NCI-H2227 (cell line): ENCODE measurements at regions not wholly inside any gene's neighbourhood (a gene's known extent, or its start where the extent isn't known, plus 50 kb on each side); places are given as distances from the start of the nearest gene placed in this dataset.
"Not testable (repeated sequence)": the region's sequence is repeated elsewhere in the genome, so short reads cannot be mapped to it uniquely, and the experiment has no call there.

Source experiments
- DNase-seq: peaks from one replicate; lab custom pipeline; 2025; ENCODE audit not compliant: unreplicated experiment; lab: John Stamatoyannopoulos, UW

DNA sequence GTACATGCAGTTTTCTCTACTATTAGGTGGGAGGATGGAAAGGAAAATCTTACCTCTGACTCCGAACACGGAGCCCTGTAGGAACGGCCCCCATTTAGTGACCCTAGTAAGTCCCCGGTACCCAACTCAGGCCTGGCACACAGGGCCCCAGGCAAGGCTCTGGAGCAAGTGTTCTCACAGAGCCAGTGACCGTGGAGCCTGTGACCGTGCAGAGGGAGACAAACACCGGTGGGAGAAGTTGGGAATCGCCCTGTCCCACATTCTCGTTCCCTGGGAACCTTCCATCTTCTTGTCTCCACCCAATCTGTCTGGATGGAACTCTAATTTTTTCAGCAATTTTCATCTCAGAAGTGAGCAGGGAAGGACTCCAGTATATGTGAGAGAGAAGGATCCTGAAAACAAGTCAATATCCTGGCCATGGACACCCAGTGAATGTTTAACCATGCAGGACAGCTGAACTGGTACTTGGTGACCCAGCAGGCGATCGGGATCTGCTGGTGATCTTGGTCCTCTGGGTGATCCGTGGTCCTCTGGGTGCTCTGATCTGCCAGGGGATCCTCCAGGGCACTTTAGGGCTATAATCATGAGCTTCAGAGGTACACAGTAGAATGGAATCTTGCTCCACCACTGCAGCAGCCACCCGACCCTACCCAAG, 348.6 kb upstream of the ID2 start:
- no peak for DNase-seq

- not testable (repeated sequence) for DNase-seq
Measured at GRCh38 chr2:8333832-8334187, 348.0 kb upstream of the ID2 start.

- DNase-seq: no peak
Measured at GRCh38 chr2:8334866-8335325, 347.0 kb upstream of the ID2 start.

DNA sequence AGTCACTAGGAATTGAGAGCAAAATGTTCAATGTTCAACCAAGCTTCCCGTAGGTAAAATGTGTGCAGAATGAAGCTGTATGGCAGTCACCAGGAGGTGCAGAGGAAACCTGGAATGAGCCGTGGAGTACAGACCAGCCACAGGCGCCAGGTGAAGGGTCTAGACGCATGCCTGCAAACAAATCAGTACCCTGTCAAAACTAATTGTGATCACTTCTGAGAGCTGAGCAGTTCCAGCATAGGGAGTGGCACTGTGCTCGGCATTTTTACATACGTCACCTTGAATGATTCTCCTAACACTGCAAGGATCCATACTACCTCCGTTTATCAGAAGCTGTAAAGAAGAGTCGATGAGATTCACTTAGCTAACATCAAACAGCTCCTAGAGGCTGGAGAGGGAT, 346.1 kb upstream of the ID2 start:
- DNase-seq: no peak

DNA sequence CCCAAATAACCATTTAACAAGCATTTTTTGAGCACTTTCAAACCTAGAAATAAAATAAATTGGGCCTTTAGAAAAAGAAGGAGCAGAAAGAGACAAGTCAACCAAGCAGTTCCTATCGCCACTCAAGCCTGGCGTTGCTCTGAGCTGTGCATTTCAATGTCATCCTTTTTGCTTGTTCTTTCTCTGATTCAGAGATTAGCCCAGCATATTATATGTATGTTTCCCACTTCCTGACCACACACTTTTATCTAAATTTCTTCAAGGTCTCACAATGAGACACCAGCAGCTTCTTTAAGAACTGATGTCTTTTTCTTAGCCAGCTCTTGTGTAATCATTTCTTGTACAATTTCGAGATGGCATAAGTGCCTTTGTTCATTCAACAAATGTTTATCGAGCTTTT, 344.5 kb upstream of the ID2 start:
- no peak for DNase-seq

DNA sequence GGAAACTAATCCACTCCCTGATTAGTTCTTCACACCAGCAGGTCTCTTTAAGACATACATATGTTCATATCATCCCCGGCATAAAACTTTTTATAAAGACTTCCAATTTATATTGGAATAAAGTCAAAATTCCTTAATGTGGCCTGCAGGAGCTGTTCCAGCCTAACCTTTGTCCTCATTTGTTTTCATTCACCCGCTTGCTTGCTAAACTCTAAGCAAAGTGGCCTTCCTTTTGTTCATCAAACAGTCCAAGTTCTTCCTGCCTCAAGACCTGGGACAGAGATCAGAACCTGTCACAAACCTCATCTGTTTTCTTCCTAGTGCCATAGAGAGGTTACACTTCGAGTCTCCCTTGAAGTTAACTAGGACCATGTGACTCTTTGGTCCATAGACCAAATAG, 339.4 kb upstream of the ID2 start:
- no peak for DNase-seq

DNA sequence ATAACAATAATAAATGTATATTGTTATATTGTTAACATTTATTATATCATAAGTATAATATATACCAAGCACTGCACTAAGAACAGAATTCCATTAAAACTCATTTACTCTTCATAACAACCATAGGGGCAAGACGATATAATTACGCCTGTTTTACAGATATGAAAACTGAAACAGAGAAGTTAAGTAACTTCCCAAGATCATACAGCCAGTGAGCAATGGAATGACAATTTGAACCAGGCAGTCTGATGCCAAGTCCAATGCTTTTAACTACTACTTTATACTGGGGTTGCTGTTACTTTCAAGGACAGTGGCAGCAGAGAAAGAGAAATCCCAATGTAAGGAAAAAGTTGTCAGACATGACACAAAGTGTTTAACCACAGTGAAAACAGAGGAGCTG, 338.8 kb upstream of the ID2 start:
- DNase-seq: no peak

DNA sequence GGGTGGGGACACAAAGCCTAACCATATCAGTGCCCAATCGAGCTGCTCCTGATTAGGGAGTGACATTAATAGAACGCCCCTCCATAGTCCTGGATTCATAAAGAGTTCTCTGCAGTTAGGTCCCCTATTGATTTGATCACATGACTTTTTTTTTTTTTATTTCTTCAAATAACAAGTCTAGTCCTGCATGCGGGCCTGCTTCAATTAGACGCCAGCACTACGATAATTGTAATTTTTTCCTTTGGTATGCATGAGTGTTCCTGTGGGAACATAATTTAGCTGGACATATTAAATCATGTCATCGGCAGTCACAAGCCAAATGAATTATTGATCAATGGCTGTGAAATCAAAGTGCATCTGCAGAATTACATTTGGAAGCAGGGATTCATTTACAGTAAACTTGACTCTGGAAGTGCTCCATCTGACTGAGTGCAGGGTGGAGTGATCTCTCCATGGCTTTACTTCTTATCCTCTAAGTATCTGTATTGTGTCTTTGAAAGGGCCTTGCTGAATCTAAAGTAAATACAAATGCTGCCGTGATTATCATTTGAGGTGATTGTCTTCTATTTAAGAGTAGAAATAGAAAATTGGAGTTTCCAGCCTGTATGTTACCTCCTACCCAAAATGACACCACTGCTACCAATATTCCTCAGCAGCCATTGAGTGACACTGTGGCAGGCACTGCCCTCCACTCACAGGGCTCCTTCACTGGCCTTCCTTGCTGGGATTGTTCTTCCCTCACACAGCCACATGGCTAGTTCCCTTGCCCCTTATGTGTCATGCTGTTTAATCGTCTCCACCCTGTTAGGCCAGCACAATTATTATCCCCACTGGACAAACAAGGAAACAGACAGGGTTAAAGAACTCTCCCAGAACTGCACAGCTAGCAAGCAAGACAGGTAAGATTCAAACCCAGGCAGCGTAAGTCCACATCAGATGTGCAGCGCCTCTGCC, 337.4 kb upstream of the ID2 start:
- no peak for DNase-seq

- no peak for DNase-seq
Measured at GRCh38 chr2:8345200-8345599, 336.7 kb upstream of the ID2 start.

GRCh38 chr2:8346208-8346607, 335.6 kb upstream of the ID2 start:
- DNase-seq: no peak

DNA sequence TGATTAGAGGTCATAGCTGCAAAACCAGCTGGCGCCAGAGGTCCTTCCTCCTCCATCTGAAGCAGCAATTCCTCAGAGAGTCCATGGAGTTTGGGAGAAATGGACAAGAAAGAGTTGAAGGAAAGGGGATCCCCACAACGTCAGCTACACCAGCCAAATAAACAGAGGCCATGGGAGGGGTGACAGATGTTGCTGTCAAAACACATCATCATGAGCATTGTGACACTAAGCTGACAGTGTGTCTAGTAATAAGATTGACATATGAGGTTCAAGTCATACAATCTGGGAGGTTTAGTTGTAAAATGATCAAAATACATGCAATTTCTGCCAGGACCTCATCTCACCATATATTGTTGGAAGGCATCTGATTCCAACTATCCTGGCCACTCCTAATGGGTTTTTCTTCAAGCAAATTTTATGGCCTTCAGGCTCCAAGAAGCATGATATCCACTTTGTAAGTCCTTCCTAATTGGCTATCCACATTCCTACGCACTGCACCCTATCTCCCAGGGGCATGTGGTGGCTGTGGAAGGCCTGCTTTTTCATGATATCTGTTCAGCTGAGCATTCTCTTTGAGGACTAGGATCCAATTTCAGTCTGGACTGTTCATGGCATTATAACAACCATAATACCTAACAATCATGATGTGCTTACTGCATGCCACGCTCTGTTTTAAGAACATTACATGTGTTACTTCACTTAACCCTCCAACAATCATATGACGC, 335.0 kb upstream of the ID2 start:
- no peak for DNase-seq

DNA sequence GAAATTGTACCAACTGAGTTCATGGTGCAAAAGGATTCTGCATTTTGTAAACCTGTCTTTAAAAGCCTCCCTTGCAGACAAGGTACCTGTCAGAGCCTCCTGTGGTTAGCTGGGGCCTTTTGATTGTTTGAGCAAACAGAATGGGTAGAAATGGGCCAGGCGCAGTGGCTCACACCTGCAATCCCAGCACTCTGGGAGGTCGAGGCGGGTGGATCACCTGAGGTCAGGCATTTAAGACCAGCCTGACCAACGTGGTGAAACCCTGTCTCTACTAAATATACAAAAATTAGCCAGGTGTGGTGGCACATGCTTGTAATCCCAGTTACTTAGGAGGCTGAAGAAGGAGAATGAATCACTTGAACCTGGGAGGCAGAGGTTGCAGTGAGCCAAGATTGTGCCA, 332.9 kb upstream of the ID2 start:
- not testable (repeated sequence) for DNase-seq

GRCh38 chr2:8352296-8352695, 329.6 kb upstream of the ID2 start:
- no peak for DNase-seq

DNA sequence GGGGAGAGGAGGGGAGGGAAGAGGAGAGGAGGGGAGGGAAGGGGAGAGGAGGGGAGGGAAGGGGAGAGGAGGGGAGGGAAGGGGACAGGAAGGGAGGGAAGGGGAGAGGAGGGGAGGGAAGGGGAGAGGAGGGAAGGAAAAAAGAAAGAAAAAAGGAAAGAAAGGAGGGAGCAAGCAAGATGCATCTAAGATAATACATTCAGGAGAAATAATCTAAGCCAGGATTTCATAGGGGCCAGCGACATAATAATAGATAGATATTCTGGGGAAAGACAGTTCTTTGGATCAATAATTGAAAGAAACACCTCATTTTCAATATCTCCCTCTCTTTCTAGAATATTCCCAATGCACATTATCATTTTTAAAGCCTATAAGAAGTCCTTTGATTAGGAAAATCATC, 328.9 kb upstream of the ID2 start:
- no peak for DNase-seq

DNA sequence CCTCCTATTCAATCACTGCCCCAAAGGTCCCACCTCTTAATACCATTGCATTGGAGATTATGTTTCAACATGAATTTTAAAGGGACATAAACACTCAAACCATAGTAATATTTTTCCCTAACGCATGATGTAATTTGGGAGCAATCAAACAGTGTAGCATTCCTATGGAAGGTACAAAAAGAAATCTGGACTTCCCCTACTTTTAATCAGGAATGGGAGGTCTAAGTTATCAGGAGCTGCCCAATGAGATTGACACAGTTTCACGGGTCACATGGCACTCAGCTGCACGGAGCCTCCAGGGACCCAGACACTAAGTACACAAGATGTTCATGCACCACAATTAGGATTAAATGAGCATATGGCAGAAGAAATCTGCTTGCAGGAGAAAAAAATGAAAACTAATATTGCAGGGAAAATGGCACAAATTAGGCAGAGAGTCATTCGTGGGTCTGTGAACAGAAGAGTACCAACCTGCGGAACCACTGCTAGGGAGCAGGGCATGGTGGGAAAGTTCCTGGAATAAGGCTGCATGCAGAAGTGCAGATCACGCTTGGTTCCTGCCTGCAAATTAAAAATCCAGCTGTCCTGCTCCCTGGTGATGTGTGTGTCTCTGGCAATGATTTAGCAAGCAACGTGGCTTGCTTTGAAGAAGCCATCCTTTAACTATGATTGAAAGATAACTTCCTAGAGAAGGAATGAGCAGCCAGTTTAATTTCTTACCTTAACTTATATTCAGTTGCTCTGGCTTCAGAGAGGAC, 326.6 kb upstream of the ID2 start:
- DNase-seq: no peak

GRCh38 chr2:8357738-8358518, 323.9 kb upstream of the ID2 start:
- no peak for DNase-seq

DNA sequence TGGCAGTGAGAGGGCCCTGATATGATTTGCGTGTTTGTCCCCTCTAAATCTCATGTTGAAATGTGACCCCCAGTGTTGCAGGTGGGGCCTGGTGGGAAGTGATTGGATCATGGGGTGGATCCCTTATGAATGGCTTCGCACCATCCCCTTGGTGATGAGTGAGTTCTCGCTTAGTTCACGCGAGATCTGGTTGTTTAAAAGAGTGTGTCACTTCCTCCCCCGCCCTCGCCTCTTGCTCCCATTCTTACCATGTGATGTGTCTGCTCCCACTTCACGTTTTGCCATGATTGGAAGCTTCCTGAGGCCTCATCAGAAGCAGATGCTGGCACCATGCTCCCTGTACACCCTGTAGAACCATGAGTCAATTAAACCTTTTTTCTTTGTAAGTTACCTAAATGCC, 319.9 kb upstream of the ID2 start:
- no peak for DNase-seq

GRCh38 chr2:8363161-8363560, 318.7 kb upstream of the ID2 start:
- DNase-seq: no peak

- DNase-seq: no peak
Measured at GRCh38 chr2:8364668-8365067, 317.2 kb upstream of the ID2 start.

DNA sequence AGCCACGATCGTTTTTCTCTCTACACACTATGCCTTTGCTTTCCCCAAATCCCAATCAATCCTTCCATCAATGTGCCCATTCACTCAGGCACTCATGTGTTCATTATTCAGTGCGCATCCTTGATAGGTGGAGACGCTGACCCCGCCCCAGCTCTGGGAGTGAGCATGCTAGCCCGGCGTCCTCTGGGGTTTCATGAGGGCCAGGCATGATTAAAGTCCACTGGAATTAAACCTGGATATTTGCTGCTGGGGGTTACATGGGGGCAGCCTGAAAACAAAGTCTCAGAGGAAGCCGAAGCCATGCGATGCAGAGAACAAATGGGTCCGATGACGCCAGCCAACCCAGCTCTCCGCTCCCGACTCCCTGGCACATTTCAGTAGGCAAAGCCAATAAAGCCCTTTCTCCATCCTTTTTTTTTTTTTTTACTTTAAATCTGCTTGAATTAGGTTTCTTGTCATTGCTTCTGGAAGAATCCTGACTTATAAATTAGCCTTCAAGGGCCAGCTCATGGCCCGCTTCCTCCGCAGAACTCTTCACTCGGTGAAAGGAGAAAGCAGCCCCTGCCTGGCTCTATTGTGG, 316.4 kb upstream of the ID2 start:
- no peak for DNase-seq
